Activated T-cell treated with anti-CD3 and anti-CD28 coated beads for 48 hours (primary cell): ENCODE measurements at regions not wholly inside any gene's neighbourhood (a gene's known extent, or its start where the extent isn't known, plus 50 kb on each side); places are given as distances from the start of the nearest gene placed in this dataset.
A peak's percentile ranks its signal among the peaks of the same experiment; 100 is the strongest.

ENCODE experiments used
- DNase-seq: peaks from one replicate; pipeline ENCODE4 v3.0.0-alpha.2; 2020; ENCODE audit warnings: low read depth

DNA sequence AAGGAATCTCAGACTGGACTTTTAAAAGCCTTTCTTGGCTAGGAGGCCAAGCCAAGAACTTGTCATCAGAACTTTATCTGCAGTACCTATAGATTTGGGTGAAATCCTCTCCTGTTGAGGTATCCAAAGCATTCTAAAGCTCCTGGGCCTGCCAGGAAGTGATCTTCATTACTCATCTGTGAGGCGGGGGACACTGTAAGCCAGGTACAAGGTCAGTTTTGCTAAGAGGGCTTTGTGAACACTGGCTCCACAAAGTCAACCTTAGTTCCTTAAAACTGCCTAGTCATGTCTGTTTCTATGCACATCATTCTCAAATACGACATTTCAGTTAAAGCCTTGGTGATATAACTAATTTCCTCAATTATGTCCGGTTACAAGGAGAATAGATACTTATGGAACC is 236.7 kb downstream of the PIK3R1 start:
- DNase-seq: no peak

DNA sequence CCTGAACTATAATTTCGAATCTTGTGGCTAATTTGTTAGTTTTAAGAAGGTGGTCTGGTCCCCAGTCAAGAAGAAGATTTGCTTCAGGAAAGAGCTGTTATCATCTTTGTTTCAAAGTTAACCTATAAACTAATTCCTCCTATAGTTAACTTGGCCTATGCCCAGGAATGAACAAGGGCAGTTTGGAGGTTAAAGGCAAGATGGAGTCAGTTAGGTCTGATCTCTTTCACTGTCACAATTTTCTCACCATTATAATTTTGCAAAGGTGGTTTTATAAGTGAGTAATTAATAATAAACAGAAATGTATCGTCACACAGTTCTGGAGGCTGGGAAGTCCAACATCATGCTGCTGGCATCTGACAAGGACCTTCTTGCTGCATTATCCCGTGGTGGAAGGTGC is 238.6 kb downstream of the PIK3R1 start:
- DNase-seq: no peak

DNA sequence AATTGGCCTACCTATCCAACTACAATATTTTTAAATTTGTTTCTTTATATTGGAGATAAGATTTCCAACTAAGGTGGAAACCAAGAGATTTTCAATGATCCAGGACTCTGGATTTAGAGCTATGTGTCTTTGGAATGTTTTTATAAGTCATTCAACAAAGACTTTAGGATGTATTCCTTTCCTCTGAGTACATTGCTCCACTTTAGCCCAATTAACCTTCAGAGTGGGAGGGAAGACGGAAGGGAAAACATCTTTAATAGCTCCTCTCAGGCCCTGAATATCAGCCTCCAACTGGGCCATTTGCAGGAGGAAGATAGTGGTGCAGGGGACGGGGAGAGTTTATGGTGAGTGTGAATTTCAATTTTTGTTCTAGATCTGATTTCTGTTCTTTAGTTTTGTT is 239.2 kb downstream of the PIK3R1 start:
- no peak for DNase-seq

DNA sequence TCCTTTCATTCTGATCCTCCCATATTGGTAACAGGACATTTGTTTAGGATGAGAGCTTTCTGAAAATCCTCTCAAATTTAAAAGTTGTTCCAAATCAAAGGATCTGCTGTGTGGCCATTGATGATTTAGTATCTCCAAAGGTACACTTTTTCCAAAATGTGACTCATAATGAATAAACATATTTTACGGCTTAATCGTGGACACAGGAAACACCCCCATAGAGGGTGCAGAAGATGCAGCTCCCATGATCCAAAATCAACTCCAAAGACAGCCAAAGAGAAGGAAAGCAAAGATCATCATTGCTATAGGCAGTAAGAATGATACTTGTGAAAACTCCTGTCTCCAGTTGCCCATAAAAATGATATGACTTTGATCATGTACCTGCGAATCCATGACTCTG is 239.7 kb downstream of the PIK3R1 start:
- DNase-seq: no peak

DNA sequence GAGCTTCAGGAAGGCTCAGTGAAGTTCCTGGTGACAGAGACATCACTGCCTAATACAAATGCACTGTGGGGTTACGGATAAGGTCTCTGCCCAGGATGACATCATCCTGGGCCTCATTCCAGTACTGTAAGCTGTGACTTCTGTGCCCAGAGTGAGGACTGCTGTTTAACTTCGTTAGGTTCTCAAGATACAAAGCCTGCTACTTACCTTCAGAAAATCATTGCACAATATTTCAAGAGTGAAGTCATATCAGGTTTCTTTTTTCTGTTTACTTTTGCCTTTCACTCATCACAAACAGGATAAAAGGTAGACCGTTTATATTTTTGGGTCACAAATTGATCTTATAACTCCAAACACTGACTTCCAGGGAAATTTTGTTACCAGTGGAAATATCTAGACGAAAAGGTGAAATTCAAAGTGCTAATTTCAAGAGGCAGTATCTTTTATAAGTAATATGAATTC is 241.2 kb downstream of the PIK3R1 start:
- DNase-seq: no peak

DNA sequence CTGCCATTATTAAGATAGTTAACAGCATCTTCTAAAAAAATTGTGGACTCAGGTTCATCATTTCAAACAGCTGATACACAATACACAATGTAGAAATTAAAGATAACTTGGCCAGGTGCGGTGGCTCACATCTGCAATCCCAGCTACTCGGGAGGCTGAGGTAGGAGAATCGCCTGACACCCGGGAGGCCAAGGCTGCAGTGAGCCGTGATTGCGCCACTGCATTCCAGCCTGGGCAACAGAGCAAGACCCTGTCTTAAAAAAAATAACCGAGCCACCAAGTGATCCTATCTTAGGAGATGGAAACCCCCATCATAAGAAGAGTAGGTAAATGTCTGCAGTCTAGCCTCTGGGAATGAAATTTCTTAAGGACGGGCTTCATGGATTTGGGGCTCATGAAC is 241.7 kb downstream of the PIK3R1 start:
- no peak for DNase-seq

DNA sequence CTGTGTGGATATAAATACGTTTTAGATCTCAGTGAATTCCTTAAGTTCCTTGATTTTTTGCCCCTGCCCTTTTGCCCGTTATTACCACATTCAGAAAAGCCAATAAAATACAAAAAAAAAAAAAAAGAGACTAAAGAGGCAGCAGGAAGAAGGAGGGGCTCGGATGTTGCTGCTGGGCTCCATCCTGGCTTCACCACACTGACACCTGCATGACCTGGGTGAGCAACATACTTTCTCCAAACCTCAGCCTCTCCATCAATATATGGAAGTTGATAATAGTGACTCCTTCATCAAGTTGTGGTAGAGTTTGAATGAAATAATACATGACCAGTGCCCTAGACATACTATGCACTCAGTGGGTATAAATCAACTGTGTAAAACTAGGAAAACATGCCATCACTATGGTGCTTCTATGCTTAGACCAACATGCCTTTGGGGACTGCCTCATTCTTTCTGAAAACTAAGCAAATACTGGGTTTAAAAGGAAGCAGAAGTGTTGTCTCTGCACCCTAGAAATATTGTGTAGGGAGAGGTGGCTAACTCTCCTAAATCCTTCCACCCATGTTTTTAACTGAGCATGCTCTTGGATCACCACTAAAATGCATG is 243.0 kb downstream of the PIK3R1 start:
- no peak for DNase-seq

DNA sequence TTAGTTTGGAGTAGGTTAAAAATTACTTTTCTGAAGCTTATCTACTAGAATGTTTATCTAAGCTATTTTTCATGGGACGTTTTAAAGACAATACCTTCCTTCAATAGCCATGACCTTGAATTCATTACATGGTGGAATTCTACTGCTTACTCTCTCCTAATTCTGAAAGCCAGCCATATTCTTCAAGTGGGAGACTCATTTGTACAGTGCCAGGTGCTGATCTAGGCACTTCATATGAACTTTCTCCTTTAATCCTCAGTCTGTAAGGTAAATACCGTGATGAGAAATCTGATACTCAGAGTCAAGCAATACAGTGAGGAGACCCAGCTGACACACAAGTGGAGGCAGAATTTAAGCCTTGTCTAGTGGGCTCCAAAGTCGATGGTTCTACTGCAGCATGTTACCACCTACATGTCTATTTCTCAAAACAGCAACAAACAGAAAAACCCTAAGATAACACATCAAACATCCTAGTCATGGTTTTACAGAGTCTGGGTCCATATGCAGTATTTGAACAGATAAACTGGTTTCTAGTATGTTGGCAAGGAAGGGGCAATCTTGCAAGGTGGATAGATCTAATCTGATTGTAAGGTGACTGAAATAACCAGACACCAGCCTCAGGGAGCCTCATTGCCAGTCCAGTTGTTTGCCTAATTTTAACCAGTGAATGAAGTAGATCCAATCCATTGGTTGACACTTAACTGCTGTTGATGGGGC is 243.7 kb downstream of the PIK3R1 start:
- DNase-seq: no peak

DNA sequence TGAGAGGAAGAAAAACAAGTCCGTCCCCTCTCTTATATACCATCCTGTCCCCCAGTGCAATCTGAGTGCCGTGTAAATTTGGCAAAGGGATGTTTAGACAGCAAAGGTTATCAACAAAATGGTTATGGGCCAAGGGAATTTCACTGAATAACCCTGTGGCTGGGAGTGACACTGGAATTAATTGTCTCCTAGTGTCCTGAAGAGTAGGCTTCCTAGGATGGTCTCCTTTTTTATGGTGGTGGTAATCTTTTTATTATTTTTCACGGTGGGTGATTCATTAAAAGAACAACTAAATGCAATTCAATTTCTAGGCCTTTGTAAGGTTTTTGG is 244.2 kb downstream of the PIK3R1 start:
- DNase-seq: no peak

DNA sequence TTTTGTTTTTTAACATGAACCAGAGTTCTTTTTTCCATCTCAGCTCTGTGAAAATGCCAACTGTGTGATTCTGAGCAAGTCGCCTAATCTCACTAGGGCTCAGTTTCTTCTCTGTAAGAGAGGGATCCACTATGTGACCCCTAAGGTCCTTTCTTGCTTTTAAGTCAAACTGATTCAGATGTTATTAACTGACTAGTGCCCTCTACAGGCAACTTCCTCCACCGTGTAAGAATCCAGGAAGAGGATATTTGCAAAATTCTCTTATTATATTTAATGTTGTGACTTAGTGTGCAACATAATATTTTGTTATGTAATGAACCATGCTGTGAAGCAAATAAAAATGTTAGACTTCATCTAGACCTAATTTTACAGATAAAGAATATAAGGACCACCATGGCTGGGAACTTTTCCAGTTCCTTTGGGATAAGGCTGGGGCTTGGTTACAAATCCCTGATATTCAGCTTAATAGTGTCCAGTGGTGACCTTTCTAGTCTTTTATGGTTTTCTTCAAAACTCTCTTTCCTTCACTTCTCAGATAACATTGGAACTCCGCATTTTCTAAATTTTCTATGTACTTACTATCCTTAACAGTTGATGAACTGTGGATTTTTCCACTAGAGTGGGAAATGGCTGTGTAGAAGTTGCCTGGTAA is 244.7 kb downstream of the PIK3R1 start:
- no peak for DNase-seq

DNA sequence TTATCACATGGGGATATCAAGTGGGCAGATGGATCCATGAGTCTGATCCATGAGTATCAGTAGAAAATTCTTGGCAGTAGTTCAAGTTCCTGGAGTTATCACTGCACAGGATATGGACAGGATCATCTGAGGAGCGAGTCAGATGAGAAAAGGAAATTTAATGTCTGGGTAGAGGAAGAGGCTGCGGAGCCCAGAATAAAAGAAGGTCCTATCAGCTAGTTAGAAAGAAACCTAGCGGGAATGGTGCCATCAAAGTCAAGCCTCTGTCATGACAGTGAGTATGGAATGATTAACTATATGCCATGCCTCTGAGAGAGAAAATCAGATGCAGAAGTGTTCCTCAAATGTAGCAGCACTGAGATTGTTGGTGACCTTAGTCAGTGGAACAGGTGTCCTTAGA is 248.1 kb downstream of the PIK3R1 start:
- no peak for DNase-seq

DNA sequence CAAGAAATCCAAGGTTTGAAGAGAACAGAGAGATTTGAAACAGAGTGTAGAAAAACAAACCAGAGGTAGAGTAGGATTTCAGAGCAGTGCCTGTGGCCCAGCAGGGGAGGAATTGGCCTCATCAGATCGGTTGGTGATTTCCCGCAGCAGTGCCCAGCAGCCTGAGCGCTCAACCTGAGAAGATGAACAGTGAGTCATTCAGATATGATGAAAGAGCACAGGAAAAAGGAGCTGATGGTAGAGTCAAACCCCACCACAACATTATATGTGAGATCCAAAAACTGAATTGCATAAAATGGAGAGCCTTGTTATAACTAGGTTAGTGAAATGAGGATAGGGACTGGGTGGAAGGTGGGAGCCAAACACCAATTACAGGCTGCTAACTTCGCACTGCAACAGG is 248.9 kb downstream of the PIK3R1 start:
- DNase-seq: peak; percentile 48

DNA sequence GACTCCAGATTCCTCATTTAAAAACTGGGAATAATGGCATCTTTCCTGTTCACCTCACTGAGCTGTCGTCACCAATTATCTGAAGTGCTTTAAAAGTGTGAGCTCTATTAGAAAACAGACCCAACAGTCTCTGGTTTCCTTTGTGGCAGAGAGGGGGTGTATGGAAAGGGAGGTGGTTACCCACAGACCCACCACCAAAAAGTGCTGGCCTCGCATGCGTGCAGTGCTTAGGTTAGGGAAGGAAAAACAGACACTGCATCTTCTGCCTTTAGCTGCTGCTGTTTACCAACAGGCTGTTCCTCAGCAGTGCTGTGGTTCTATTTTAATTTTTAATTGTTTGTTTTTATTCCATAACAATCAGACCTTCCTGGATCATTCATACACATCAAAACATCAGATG is 249.6 kb downstream of the PIK3R1 start:
- DNase-seq: peak; percentile 20

DNA sequence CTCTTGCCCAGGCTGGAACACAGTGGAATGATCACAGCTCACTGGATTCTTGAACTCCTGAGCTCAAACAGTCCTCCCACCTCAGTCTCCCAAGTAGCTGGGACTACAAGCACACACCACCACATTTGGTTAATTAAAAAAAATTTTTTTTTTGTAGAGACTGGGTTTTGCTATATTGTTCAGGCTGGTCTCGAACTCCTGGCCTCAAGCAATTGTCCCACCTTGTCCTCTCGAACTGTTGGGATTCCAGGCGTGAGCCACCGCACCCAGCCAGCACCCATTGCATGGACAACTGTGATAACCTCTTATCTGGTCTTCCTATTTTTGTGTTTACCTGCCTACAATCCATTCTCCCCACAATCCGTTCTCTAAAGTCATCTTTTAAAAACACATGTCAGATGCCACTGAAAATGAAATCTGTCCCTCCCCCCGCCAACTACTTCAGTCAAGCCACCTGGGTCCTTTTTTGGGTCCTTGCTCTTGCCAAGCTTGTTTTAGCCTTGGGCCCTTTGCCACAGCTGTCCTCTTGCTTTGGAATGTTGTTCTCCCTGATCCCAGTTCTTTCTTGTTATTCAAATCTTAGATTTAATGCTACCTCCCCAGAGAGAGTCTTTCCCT is 250.5 kb downstream of the PIK3R1 start:
- no peak for DNase-seq

DNA sequence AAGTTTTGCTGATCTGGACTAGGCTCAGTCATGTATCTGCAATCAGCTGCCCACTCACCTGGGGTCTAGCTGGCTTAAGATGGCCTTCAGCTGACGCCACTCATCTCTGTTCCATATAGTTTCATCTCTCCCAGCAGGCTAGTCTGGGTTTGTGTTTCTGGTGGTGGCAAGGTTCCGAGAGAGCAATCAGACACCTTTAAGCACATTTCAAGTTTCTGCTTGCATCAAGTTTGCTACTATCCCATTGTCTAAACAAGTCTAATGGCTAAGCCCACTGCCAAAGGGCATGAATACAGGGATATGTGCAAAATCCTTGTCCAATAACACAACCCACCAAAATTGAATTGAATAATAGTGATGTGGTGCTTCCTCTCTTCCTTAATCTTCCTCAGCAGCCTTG is 251.7 kb downstream of the PIK3R1 start:
- no peak for DNase-seq

DNA sequence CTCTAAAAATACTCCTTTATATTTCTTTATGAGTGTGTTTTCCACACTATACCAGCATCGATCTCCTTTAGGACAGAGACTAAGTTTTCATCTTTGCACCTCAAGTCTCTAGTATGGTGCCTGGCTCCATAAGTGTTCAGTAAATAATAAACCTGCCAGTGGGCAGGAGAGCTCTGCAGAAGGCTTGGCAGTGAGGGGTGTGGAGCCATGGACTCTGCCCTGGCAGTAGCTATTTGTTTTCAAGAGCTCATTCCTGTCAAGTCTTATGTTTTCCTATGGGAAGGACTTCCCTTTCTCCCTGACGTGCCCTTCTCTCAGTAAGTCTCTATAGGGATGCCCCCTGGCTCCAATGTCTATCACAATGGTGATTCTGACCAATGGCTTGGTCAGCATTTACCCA is 252.2 kb downstream of the PIK3R1 start:
- DNase-seq: no peak

DNA sequence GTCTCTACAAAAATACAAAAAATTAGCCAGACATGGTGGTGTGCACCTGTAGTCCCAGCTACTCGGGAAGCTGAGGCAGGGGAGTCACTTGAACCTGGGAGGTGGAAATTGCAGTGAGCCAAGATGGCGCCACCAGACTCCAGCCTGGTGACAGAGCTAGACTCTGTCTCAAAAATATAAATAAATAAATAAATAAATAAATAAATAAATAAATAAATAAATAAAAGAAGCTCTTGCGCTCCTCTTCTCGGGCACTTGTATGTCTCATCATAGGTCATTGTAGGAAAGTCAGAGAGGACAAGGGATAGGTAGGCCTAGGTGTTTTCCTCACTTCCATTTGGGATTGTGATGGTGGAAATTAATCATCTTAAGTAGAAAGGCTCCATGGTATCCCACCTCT is 252.8 kb downstream of the PIK3R1 start:
- DNase-seq: no peak

DNA sequence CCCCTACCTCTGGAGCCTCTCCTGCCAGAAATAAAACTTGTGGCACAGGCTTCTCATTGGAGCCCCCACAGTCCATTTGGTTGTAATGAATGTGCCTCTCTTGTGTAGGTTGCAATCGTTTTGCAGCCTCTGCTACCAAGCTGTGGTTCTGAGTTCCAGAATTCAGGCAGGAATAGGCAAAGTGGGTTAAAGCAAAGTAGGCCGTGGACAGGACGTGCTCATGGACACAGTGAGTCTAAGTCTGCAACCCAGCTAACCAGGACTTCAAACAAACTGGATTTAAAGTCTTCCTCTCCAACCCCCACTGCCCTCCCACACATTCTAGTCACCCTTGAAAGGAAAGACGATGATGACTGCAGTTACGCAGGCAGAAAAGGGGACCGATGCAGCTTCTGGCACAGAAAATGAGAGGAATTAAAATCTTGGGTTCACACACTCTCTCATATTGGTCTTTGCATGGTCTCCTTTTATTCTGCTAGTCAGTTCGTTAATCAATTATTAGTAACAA is 260.0 kb downstream of the PIK3R1 start:
- DNase-seq: no peak

DNA sequence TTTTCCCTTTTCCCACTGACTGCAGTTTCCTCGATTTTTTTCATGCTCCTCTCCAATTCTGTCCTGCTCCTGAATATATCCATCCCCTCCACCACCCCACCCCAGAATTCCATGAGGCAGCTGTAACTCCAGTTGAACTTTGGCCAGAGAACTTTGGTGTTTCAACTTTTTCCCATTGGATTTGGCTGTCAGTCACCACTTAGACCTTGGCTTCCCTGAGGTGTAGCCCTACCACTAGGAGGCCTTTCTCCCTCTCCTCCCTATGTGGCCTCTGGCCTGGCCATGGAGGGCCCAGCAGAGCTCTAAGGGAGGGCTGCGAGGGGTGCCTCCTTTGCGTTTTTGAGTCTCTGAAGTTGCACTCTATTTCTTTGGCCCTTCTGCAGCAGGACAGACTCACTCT is 261.3 kb downstream of the PIK3R1 start:
- DNase-seq: no peak

DNA sequence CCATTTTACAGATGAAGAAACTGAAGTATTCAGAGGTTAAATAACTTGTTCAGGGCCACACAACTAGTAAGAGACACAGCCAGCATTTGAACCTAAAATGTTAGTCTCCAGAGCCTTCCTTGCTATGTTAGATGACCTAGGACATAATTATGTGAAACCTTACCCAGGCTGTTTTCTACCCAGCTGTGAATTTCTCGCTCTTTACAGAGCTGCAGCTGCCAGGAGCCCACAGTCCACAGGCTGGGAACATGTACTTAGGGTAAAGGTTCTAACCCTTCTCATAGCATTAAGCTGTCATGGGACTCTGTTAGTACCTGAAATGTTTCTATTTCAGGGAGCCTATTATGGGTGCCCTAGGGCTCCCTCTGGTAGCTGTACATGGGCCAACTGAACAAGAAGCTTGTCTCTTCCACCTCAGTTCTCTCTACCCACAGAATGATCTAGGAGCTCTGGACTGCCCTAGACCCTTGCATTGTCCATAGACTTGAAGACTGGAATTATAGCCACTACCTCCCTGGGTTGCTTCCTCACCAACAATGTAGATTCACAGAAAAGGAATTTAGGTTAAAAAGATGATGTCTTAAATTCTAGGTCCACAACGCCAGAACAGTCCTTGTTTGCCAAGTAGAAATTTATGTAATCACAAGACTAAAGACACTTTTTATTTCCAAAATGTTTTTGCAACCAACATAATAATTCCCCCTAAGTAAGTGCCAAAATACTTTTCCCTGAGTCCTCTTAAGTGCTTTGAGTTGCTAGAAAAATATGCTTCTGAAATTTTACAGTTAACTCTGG is 262.9 kb downstream of the PIK3R1 start:
- no peak for DNase-seq

DNA sequence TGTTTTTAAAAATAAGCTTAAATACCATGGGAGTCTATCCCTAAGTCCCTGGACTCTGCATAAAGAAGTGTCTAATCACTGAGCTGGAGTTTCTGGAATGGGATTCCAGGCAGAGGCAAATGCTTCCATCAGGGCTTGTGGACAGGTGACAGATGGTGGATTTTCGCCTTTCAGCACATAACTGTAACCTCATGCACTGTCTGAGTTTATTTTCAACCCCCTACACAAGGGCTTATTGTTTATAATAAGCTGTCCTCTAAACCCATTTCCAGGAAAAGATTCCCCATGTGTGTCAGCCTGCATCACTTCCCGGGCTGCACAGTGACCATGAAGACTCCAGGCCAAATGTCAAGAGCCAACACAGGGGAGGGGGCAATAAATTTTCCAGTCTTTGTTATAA is 264.0 kb downstream of the PIK3R1 start:
- DNase-seq: no peak

DNA sequence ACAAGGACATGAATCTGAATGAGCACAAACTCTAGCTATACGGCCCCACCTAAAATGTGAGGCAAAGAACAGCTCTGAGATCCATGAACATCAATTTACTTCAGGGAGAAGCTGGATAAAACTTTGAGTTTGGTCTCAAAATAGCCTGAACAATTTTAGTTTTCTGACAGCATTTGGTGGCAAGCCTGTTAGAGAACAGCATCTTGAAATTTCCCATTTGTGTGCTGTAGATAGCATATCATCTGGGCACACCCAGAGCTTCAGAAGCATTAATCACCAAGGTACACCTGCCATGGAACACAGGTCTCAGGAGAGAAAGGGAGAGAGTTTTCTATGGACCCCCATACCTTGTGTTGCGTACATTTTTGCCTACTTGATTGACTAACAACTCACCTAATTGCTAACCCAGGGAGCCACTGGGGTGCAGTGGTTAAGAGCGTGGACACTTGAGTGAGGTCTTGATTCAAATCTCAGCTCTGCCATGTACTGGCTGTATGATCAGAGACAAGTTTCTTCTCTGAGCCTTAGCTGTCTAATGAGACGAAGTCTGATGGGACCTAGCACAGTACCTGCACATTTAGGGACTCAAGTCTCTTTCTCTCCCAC is 264.9 kb downstream of the PIK3R1 start:
- DNase-seq: no peak
